SK-N-MC (cell line): ENCODE measurements at regions not wholly inside any gene's neighbourhood (a gene's known extent, or its start where the extent isn't known, plus 50 kb on each side); places are given as distances from the start of the nearest gene placed in this dataset.

Experiments used
- EZH2 ChIP-seq: fragments of 200-600 bp; sonication (generic); IDR thresholded peaks from one replicate; pipeline ENCODE4 v1.6.1; 2017; ENCODE audit warnings: antibody characterized with exemption
- FOXP2 ChIP-seq: optimal IDR thresholded peaks from 2 replicates; pipeline ENCODE3; 2011; ENCODE audit warnings: mild to moderate bottlenecking, moderate library complexity; ENCODE audit not compliant: insufficient read depth; ENCODE audit errors: extremely low read length, control extremely low read depth
- POLR2AphosphoS5 ChIP-seq: IDR thresholded peaks from 2 replicates; pipeline ENCODE4 v1.6.1; 2012; ENCODE audit warnings: mild to moderate bottlenecking, low read depth, low read length, borderline replicate concordance

DNA sequence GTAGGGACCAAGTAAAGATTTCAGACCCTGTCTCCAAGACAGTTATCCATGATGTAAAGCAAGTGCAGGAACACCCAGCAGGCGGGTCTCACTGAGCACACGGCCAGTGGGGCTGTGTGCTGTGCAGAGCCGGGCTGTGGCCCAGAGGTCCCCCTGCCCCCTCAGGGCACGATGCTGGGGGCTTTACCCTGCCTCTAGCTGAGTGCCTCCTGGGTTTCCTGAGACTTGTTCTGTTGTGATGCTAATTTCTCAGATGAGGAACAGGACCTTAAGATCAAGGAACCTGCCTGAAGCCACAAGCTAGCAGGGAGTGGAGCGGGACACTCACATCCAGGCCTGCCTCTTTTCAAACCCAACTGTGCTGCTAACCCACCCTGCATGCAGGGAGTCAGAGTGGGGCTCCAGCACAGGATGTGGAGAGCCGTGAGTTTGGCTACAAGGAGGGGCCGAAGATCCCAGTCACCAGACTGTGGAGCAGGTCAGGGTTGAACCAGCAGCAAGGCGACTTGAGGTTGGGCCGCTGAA, 76.1 kb upstream of the LYZL2 start:
- no peak for TF ChIP-seq EZH2
- TF ChIP-seq POLR2AphosphoS5 = no peak
- no peak for TF ChIP-seq FOXP2
